Stimulated activated CD4-positive, alpha-beta T cell treated with anti-CD3 and anti-CD28 coated beads, Interleukin-4, amount 100 ng/mL, for 48 hours (primary cell): ENCODE measurements at regions not wholly inside any gene's neighbourhood (a gene's known extent, or its start where the extent isn't known, plus 50 kb on each side); places are given as distances from the start of the nearest gene placed in this dataset.
"Not testable (repeated sequence)": the region's sequence is repeated elsewhere in the genome, so short reads cannot be mapped to it uniquely, and the experiment has no call there.

Experiments used
- DNase-seq, 2 donors: peaks; one replicate each; pipeline ENCODE4 v3.0.0-alpha.2; 2020; ENCODE audit warnings: low read depth in 2 of 2

GRCh38 chr13:71382285-71382684 lies 484.7 kb downstream of the DACH1 start:
- no peak for DNase-seq

- DNase-seq = no peak
Measured at GRCh38 chr13:71380191-71380590, 486.8 kb downstream of the DACH1 start.

GRCh38 chr13:71378961-71379905 lies 487.8 kb downstream of the DACH1 start:
- no peak for DNase-seq

- no peak for DNase-seq
Measured at GRCh38 chr13:71374471-71375049, 492.4 kb downstream of the DACH1 start.

- DNase-seq = no peak
Measured at GRCh38 chr13:71368336-71368735, 498.7 kb downstream of the DACH1 start.

GRCh38 chr13:71360041-71360440 lies 507.0 kb downstream of the DACH1 start:
- no peak for DNase-seq

- DNase-seq = no peak
Measured at GRCh38 chr13:71359641-71360040, 507.4 kb downstream of the DACH1 start.

- no peak for DNase-seq
Measured at GRCh38 chr13:71358218-71358617, 508.8 kb downstream of the DACH1 start.

- no peak for DNase-seq
Measured at GRCh38 chr13:71355010-71355409, 512.0 kb downstream of the DACH1 start.

- no peak for DNase-seq
Measured at GRCh38 chr13:71350886-71351285, 516.1 kb downstream of the DACH1 start.

- not testable (repeated sequence) for DNase-seq
Measured at GRCh38 chr13:71345856-71346255, 521.1 kb downstream of the DACH1 start.

- DNase-seq = no peak
Measured at GRCh38 chr13:71339736-71340135, 527.3 kb downstream of the DACH1 start.

GRCh38 chr13:71339005-71339404 lies 528.0 kb downstream of the DACH1 start:
- DNase-seq = no peak

GRCh38 chr13:71338070-71338469 lies 528.9 kb downstream of the DACH1 start:
- no peak for DNase-seq

GRCh38 chr13:71327266-71327665 lies 539.7 kb downstream of the DACH1 start:
- no peak for DNase-seq

GRCh38 chr13:71325556-71325955 lies 541.4 kb downstream of the DACH1 start:
- no peak for DNase-seq

GRCh38 chr13:71323266-71323665 lies 543.7 kb downstream of the DACH1 start:
- DNase-seq = no peak

GRCh38 chr13:71320452-71320851 lies 546.6 kb downstream of the DACH1 start:
- no peak for DNase-seq

- no peak for DNase-seq
Measured at GRCh38 chr13:71316792-71317363, 550.1 kb downstream of the DACH1 start.

- no peak for DNase-seq
Measured at GRCh38 chr13:71312923-71313322, 554.1 kb downstream of the DACH1 start.

- no peak for DNase-seq
Measured at GRCh38 chr13:71309905-71310304, 557.1 kb downstream of the DACH1 start.

GRCh38 chr13:71306821-71307220 lies 560.2 kb downstream of the DACH1 start:
- DNase-seq = no peak

GRCh38 chr13:71304861-71305260 lies 562.1 kb downstream of the DACH1 start:
- DNase-seq = no peak
